Posterior vena cava (tissue), 2 donors: ENCODE measurements at regions not wholly inside any gene's neighbourhood (a gene's known extent, or its start where the extent isn't known, plus 50 kb on each side); places are given as distances from the start of the nearest gene placed in this dataset.

Experiments
- DNase-seq: peaks from one replicate; pipeline ENCODE4 v3.0.0-alpha.2; 2020; ENCODE audit warnings: low spot score
- intact Hi-C, 2 donors: fragments of 100-400 bp; cut with DNase I; formaldehyde crosslinking; loops; one replicate each; pipeline versions ENCODE4 v1.14.1 to v1.14.2; 2022 to 2023
- donor health status: DM: yes; HTN: yes; CAD: no.
- donor health status: DM: yes; HTN: yes; CAD: no.

DNA sequence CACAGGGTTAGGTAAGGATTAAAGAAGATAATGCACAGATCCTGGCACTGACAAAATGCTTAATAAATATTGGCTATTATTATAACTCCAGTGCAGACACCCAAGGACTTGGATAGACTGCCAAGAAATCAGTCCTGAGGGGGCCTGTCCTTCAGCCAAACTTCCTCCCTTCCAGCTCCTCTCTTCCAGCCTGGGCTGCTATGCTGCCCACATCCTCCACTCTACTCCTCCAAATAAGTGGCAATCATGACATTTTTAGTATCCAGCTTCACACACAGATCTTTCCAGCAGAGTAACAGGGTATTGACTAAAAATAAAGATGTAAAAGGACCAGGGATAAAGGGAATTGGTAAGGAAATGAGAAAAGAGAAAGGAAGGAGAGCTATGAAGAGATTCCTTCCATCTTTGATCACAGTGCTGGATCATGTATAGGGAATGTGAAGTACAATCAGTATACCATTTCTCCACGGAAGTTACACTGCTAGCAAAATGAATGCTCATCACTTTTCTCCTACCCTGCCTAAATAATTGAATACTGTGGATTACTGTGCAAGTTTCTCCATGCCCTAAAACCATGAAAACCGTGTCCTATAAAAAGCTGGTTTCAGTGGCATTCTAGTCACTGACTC is 136.0 kb upstream of the OSMR start:
- intact Hi-C loops = no loop called here

DNA sequence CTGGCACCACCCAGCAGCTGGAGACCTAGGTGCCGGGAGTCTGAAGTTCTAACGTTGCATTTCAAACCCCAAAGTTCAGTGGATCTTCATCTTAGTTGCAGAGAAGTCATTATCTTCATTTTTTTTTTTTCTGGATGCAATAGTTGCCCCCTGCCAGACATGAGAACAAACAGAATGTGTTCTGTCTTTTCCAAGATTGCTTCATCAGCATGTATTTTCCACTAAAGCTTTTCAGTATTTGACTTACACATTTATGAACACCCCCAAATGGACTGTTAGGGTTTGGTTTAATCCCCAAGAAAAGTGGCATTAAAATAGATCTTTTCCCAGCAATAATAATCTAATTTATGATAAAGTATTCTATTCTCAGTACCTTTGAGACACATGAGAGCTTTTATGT is 135.2 kb upstream of the OSMR start:
- no peak for DNase-seq
- intact Hi-C loops = no loop called here

More for the DNA sequence above, 136.0 kb upstream of the OSMR start:
- no peak for DNase-seq

DNA sequence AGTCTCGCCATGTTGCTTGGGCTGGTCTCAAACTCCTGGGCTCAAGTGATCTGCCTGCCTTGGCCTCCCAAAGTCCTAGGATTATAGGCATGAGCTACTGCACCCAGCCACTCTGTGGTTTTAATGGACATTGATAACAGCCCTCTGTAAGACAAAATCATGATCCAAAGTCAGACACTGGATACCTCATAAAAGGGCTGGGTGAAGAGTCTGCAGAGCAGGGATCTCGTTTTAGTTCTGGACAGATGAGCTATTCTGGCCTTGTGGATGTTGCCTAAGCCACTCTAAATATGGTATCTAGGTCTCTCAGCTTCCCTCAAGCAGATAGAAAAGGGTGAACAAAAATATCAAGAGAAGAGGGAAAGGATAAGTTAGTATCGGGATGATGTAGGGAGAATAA is 133.4 kb upstream of the OSMR start:
- intact Hi-C loops = no loop called here
- no peak for DNase-seq

GRCh38 chr5:38714240-38714639 is 131.6 kb upstream of the OSMR start:
- no peak for DNase-seq
- intact Hi-C loops = no loop called here

DNA sequence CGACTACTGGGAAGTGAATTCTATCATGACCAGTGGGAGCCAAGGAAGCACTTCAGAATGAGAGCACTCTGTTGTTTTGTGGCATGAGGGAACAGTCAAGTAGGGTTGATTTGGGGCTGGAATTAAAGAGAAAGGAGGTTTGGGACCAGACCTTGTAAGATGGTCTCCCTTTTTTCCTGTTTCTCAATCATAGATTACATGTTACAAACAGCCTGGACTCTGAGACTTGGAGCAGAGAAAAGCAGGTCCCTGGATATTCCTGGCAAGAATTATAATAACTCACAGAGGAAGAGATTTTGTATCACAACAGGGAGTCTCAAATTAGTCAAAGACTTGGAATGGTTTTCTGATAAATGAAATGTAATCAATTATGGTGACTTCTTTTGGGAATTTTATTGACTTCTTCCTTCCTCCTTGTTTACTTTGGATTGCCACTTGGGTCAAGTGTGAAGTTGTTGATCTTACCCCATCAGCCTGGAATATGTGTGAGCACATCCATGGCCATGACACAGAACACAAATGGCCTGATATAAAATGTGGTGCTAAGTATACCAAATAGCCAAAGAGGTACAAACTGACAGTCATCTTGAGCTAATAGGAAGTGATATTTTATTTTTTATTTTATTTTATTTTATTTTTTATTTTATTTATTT is 131.0 kb upstream of the OSMR start:
- intact Hi-C loops = no loop called here

DNA sequence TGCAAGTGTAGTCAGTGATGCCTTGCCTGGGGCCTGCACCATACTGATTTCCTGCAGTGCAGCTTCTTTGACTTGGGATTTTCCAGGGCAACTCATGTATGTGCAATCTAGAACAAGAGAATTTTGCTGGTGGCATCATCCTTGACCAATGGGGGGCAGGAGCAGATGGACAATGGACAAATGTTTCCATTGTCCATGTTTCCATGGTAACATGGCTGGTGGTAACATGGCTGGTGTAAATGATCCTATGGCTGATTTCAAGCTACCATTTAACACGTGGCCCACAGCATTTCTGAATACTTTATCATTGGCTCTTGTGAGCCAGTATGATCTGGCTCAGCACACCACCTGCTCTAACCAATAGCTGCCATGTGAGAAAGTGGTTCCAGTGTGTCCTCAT is 130.1 kb upstream of the OSMR start:
- intact Hi-C loops = no loop called here
- no peak for DNase-seq

More for the DNA sequence above, 131.0 kb upstream of the OSMR start:
- DNase-seq = no peak

DNA sequence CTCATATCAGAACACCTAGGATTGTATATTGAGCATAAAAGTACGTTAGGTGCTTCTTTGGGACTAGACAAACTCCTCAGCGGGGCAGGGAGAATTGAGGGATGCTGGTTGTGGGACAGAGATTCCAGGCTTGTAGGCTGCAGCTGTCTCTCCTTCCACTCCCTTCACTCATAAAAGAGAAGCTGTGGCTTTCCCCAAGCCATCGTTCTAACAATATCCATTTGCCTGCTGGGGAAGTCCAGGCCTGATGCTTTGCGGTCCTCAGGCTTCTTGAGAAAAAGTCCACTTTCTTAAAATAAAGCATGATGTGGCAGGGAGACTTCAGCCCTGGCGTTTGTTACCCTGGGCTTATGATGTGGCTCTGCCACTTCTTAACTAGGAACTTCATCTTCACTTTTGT is 129.3 kb upstream of the OSMR start:
- intact Hi-C loops = no loop called here
- no peak for DNase-seq

DNA sequence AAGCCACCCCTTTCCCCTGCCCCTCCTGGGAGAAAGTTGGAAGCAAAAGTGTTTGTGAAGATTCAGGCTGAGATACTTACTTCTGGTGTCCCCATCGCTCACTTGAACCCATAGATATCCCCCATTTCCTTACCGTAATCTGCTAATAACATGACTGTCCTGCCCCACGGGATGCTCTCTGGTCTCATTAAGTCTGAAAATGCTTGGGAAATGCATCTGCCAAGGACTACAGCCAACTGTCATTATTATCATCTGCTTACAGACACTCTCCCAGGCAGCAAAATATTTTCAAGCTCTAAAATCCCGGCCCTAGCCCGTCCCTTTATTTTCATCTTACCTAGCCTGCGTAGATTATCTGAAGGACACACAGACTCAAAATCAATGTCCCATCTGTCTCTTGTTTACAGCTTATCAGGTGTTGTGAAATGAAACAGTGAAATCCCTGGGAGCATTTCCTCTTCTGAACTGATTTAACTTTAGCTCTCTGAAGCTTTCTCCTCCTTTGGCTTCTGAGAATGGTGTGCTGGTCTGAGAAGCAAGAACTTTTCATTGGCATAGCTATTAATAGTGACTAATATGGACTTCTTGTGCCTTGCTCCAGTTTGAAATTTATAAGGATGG is 126.9 kb upstream of the OSMR start:
- no peak for DNase-seq
- intact Hi-C loops = no loop called here

GRCh38 chr5:38719403-38719802 is 126.4 kb upstream of the OSMR start:
- DNase-seq = no peak
- intact Hi-C loops = no loop called here

DNA sequence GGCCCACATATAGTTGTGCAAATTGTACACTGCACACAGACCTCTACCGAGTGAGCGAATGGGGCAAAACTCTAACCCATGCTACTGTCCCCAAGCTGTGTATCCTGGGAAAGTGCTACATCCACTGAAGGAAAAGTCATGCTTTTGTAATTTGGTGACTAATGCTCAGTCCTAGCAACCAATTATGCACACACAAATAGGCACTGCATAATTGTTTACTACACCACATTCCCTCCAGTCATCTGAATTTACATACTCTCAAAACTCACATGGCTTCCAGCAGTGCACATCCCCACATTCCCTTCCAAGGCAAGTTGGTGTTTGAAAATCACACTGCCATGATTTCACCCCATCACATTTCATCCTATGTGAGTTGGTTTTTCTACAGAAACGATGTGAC is 125.9 kb upstream of the OSMR start:
- intact Hi-C loops = no loop called here
- no peak for DNase-seq

DNA sequence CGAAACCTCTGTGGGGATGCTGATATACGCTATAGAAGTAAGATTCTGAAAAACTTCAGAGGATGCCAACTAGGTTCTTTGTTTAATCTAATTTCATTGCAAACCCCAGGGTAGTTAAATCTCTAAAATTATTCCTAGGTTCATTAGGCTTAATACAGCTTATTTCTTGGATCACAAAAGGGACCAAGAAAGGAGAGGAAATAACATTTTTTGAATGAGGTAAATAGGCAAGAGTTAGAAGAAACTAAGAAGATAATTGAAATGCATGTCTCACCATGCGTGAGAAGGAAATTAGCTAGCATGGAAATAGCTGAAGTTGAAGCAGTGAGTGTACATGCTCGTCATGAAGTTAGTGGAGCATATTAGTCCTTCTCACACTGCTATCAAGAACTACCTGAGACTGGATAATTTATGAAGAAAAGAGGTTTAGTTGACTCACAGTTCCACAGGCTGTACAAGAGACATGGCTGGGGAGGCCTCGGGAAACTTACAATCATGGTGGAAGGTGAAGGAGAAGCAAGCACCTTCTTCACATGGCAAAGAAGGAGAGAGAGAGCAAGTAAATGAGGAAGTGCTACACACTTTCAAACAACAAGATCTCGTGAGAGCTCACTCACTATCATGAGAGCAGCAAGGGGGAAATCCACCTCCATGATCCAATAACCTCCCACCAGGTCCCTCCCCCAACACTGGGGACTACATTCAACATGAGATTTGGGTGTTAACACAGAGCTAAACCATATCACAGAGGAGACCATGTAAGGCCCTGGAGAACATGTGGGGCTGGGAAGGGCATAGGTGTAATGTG is 125.1 kb upstream of the OSMR start:
- intact Hi-C loops = no loop called here
- DNase-seq = no peak

DNA sequence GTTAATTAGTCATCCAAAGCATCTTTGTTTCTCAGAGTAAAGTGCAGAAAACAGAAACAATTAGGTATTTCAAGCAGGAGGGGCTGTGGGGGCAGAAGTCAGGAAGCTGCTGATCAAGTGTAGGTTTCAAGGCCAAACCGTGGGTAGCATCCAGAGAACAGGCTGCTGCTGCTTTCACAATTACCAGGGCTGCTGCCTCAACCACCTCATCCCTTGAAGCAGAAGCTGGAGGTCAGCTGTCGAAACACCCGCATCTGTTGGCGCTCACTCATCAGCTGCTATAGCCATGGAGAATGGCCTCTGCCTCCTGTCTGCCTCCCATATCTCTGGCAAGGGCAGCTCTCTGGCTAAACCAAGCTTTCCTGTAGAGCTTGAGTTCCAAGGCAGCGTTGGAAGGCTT is 122.9 kb upstream of the OSMR start:
- no peak for DNase-seq
- intact Hi-C loops = loop anchor here in 1 of 2 donors (1.0 kb wide), 1 partner anchor 26 kb away; no protein-coding TSS in a partner anchor

- intact Hi-C loops = loop anchor here in 1 of 2 donors (1.0 kb wide), 1 partner anchor 26 kb away; no protein-coding TSS in a partner anchor
- DNase-seq = no peak
Measured at GRCh38 chr5:38723426-38723825, 122.4 kb upstream of the OSMR start.

DNA sequence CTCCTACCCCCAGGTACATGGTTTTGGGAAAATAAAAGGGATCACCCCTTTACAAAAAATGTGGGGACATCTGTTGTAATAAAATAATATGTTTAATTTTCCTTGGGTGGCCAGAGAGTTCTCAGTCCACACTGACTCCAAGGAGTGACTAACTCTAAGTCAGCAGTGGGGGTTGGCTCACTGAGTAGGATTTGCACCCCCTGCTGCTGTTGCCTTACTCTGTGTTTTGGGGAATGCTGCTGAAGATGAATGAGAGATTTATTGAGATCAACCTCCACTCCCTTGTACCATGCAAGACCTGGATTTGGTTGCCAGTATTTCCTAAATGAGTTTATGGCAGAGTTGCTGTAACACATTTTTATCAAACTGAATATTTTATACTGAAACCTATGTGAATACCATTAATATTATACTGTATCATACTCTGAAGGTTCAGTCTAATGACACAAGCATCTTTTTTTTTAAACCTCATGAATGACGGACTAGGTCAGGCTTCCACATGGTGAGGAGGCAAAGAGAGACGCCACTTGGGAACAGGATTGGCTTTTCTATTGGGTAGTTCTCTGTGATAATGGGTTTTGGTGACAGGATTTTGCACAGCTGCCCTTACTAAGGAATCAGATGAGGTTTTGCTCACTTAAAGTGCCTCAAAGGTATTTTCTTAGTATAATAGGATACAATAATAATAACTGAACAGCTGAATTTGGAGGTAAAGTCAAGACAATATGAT is 121.3 kb upstream of the OSMR start:
- intact Hi-C loops = no loop called here
- no peak for DNase-seq

DNA sequence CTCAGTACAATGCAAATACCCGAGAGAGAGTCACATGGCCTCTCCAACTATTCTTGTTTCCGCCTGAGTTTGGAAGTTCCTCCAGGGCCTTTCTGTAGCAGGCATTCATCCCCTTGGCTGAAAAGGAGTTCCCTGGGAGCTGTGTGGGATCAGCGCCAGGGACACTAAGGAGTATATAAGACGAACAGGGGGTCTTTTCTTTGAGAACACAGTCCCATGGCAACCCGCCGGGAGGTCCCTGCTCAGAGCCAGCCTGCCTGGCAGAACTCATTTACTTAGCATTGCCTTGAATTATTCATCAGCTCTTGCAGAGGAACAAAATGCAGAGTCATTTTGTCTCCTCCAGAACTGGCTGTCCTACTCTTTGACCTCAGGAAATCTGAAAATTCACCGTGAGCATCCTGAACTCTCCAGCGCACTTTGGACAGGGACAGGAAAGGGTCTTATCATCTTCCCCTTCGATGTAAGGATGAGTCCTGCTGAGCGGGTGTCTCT is 120.4 kb upstream of the OSMR start:
- DNase-seq = no peak
- intact Hi-C loops = no loop called here

DNA sequence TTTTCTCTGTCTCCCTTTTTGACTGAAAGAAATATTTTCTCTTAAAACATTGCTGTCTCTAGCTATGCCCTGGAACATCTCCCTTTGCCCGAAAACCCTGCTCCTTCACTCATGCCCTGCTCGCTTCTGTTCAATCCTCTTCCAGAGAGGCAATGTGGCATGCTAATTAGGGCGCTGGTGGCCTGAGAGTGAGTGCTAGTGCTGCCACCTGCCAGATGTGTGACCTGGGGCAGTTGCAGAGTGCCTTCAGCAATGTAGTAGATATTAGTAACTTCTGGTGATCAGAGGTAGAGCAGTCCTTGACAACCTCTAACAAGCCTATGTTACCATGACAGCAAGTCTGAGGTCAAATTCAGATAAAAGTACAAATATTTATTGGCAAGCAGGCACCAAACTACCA is 119.5 kb upstream of the OSMR start:
- no peak for DNase-seq
- intact Hi-C loops = no loop called here

GRCh38 chr5:38728029-38728428 is 117.8 kb upstream of the OSMR start:
- intact Hi-C loops = no loop called here
- no peak for DNase-seq

DNA sequence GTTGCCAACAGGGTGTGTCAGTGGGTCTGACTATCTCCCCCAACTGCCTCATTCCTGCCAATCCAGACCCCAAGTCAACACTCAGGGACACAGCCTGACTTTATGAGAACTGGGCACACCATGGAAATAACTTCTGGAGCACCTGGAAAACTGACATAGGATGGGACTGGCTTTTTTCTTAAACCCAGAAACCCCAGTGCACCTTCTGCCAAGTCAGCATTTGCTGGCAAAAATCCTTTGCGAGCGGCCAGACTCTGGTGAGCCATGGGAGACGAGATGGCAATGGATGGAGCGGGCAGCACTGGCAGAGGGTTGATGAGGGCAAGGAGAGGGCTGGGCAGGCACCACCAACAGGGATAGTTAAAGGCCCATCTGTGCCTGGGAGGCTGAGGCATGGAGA is 114.4 kb upstream of the OSMR start:
- no peak for DNase-seq
- intact Hi-C loops = no loop called here

GRCh38 chr5:38734353-38734752 is 111.5 kb upstream of the OSMR start:
- intact Hi-C loops = no loop called here

More at GRCh38 chr5:38734353-38734752, 111.5 kb upstream of the OSMR start:
- DNase-seq = no peak
